A673 (cell line): ENCODE measurements at regions not wholly inside any gene's neighbourhood (a gene's known extent, or its start where the extent isn't known, plus 50 kb on each side); places are given as distances from the start of the nearest gene placed in this dataset.

Experiments used
- BruUV-seq: library from RNA; stranded (reverse); fragments of 400-500 nt; replicated peaks from 2 replicates; lab custom pipeline; 2021; lab: Mats Ljungman, UMichigan
- CTCF ChIA-PET: fragments of 300-600 bp; sonication (Branson Sonifier 250); formaldehyde crosslinking; loops from one replicate; lab custom pipeline; 2022; ENCODE audit warnings: antibody characterized with exemption; lab: Charles Lee
- POLR2A ChIA-PET: fragments of 300-600 bp; sonication (Branson Sonifier 250); formaldehyde crosslinking; loops from one replicate; lab custom pipeline; 2022; ENCODE audit warnings: antibody characterized with exemption; ENCODE audit not compliant: low non-redundant PET; lab: Charles Lee
- DNase-seq: peaks from one replicate; pipeline ENCODE4 v3.0.0-alpha.2; 2015; ENCODE audit warnings: low spot score
- H3K27ac ChIP-seq: fragments of 200-600 bp; sonication (generic); 2 replicates; pipeline ENCODE4 v1.5.1; 2016; ENCODE audit warnings: mixed run types, low read depth, mild to moderate bottlenecking, mixed read lengths, antibody characterized with exemption, low read length; ENCODE audit not compliant: poor library complexity, severe bottlenecking
- H3K27me3 ChIP-seq: fragments of 200-600 bp; sonication (generic); replicated peaks from 2 replicates; pipeline ENCODE4 v1.6.1; 2017; ENCODE audit warnings: mixed run types, low read depth, mild to moderate bottlenecking, mixed read lengths, antibody characterized with exemption, low read length; ENCODE audit not compliant: insufficient read depth, poor library complexity
- H3K36me3 ChIP-seq: fragments of 200-600 bp; sonication (generic); 2 replicates; pipeline ENCODE4 v1.6.1; 2016; ENCODE audit warnings: mixed run types, mild to moderate bottlenecking, mixed read lengths, antibody characterized with exemption, low read length; ENCODE audit not compliant: insufficient read depth, poor library complexity, severe bottlenecking
- H3K4me1 ChIP-seq: fragments of 200-600 bp; sonication (generic); 2 replicates; pipeline ENCODE4 v1.6.1; 2017; ENCODE audit warnings: mixed run types, mild to moderate bottlenecking, mixed read lengths, antibody characterized with exemption, low read length; ENCODE audit not compliant: insufficient read depth, poor library complexity, severe bottlenecking
- H3K4me3 ChIP-seq: fragments of 200-600 bp; sonication (generic); 2 replicates; pipeline ENCODE4 v1.5.1; 2016; ENCODE audit warnings: low read depth, mixed run types, mild to moderate bottlenecking, mixed read lengths, low read length; ENCODE audit not compliant: poor library complexity, severe bottlenecking
- H3K9me3 ChIP-seq: fragments of 200-600 bp; sonication (generic); 2 replicates; pipeline ENCODE4 v1.6.1; 2016; ENCODE audit warnings: mixed run types, low read depth, mild to moderate bottlenecking, mixed read lengths, antibody characterized with exemption, low read length; ENCODE audit not compliant: poor library complexity, severe bottlenecking
- CTCF ChIP-seq: fragments of 300-800, 200-600 bp; sonication (generic); conservative IDR thresholded peaks from 2 replicates; pipeline ENCODE4 v1.5.1; 2017; ENCODE audit warnings: low read depth, mild to moderate bottlenecking, antibody characterized with exemption, low read length, moderate library complexity, mixed read lengths
- EZH2 ChIP-seq: fragments of 200-600 bp; sonication (generic); IDR thresholded peaks from 2 replicates; pipeline ENCODE4 v1.6.1; 2017; ENCODE audit warnings: borderline replicate concordance, low read depth, mild to moderate bottlenecking, mixed read lengths, antibody characterized with exemption, low read length; ENCODE audit not compliant: poor library complexity, severe bottlenecking
- intact Hi-C: fragments of 100-400 bp; cut with micrococcal nuclease; formaldehyde crosslinking; loops from one replicate; pipeline ENCODE4 v1.10.0; 2022; ENCODE audit not compliant: unreplicated experiment

GRCh38 chrX:74242050-74242449 lies 61.9 kb upstream of the ZCCHC13 start:
- no TSS peak for BruUV-seq
- POLR2A ChIA-PET: no interaction called here
- Histone ChIP-seq H3K4me1 (no peaks in the 10 kb centered on the region), H3K36me3 (peaks cover 7% of the 10 kb centered on the region), H3K27ac (no peak overlapping the region), H3K9me3 (no peaks in the 10 kb centered on the region), H3K27me3 (no peaks in the 10 kb centered on the region), H3K4me3 (no peak overlapping the region)
- TF ChIP-seq CTCF: no peak
- TF ChIP-seq EZH2: no peak
- intact Hi-C loops: no loop called here
- DNase-seq: no peak
- CTCF ChIA-PET: no interaction called here

- H3K4me3 ChIP-seq: no peak overlapping the region
- POLR2A ChIA-PET: no interaction called here
- H3K36me3 ChIP-seq: peaks cover 3% of the 10 kb centered on the region
- H3K4me1 ChIP-seq: no peaks in the 10 kb centered on the region
- CTCF ChIA-PET: no interaction called here
- intact Hi-C loops: no loop called here
- no peak for DNase-seq
- H3K27ac ChIP-seq: no peak overlapping the region
- H3K9me3 ChIP-seq: no peaks in the 10 kb centered on the region
- BruUV-seq: no TSS peak
- H3K27me3 ChIP-seq: no peaks in the 10 kb centered on the region
- TF ChIP-seq EZH2: no peak
- TF ChIP-seq CTCF: no peak
Measured at GRCh38 chrX:74238771-74239170, 65.2 kb upstream of the ZCCHC13 start.

GRCh38 chrX:74234818-74235217 lies 69.2 kb upstream of the ZCCHC13 start:
- intact Hi-C loops: no loop called here
- Histone ChIP-seq H3K36me3 (peaks cover 3% of the 10 kb centered on the region), H3K27me3 (no peaks in the 10 kb centered on the region), H3K4me3 (no peak overlapping the region), H3K9me3 (no peaks in the 10 kb centered on the region), H3K27ac (no peak overlapping the region), H3K4me1 (no peaks in the 10 kb centered on the region)
- ChIA-PET POLR2A (no interaction called here), CTCF (no interaction called here)
- TF ChIP-seq EZH2 (no peak), CTCF (peak; percentile 31; the same call in 1 of the 2 replicates)
- BruUV-seq: no TSS peak
- DNase-seq: peak; percentile 6
